Activated CD4-positive, alpha-beta T cell treated with anti-CD3 and anti-CD28 coated beads, Interleukin-2, Interleukin-4, amounts not matched to agents 100 ng/mL and 50 ng/mL, durations not matched to agents 16 hours and 8 hours (primary cell): ENCODE measurements at regions not wholly inside any gene's neighbourhood (a gene's known extent, or its start where the extent isn't known, plus 50 kb on each side); places are given as distances from the start of the nearest gene placed in this dataset.
"Not testable (repeated sequence)": the region's sequence is repeated elsewhere in the genome, so short reads cannot be mapped to it uniquely, and the experiment has no call there.

Experiments used
- DNase-seq: peaks from one replicate; pipeline ENCODE4 v3.0.0-alpha.2; 2020; ENCODE audit warnings: low spot score

DNA sequence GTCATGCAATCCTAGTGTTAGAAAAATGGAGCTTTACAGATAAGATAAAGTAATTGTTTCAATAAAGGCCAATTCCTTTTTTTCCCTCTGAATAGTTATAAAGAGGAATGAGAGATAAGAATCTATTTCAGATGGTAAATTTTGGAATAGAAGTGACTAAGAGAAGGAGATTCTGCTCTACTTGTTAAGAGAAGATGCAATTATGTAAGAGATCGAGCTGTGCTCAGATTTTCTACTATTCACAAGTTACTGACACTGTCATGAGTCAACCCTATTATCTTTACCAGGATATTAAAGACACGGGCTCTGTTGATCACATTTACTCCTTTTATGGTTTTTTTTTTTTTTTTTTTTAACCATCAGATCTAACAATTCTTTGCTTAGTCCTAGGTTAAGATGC lies 511.3 kb downstream of the ARL4A start:
- DNase-seq = no peak

DNA sequence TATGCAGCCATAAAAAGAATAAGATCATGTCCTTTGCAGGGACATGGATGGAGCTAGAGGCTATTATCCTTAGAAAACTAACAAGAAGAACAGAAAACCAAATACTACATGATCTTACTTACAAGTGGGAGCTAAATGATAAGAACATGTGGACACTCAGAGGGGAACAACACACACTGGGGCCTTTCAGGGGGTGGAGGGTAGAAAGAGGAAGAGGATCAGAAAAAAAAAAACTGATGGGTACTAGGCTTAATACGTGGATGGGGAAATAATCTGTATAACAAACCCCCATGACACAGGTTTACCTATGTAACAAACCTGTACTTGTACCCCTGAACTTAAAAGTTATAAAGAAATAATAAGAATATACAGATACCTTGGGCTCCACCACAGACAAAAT lies 514.2 kb downstream of the ARL4A start:
- DNase-seq = no peak

DNA sequence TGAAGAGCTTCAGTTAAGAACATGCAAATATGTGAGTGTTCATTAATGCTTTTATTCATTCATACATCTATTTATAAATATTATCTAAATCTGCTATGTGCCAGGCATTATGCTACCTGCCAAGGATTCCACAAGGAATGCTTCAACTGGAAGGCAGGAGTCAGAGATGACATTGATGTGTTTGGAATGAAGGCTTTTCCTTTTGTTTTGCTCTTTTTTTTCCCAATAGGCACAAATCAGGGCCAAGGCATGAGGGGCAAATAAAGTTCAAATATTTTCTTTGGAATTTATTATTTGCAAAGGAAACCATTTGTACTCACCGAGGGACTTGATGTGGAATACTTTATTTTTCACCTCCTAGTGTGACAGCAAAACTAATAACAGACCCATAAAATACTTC lies 530.3 kb downstream of the ARL4A start:
- no peak for DNase-seq

DNA sequence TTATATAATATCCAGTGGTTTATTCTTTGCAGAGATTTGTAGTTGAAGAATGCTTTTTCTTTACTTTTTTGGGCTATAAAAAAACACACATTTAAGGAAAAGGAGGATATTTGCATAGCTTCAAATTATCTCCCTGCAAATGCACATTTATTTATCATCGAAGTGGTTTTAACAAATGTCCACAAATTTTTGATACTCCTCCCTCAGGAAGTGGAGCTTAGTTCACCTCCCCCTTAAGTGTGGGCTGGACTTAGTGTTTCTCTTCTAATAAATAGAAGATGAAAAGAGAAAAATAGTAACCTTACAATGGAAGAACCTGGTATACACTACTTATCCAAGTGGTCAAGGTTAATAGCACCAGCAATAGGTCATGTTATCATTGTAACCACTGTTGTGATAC lies 537.6 kb downstream of the ARL4A start:
- DNase-seq = no peak

DNA sequence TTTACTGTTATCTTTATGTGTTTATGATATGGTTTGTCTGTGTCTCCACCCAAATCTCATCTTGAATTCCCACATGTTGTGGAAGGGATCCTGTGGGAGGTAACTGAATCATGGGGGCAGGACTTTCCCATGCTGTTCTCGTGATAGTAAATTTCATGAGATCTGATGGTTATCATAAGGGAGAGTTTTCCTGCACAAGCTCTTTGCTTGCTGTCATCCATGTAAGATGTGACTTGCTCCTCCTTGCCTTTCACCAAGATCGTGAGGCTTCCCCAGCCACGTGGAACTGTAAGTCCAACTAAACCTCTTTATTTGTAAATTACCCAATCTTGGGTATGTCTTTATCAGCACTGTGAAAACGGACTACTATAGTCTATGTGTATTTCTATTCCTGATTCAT lies 539.0 kb downstream of the ARL4A start:
- DNase-seq = no peak

DNA sequence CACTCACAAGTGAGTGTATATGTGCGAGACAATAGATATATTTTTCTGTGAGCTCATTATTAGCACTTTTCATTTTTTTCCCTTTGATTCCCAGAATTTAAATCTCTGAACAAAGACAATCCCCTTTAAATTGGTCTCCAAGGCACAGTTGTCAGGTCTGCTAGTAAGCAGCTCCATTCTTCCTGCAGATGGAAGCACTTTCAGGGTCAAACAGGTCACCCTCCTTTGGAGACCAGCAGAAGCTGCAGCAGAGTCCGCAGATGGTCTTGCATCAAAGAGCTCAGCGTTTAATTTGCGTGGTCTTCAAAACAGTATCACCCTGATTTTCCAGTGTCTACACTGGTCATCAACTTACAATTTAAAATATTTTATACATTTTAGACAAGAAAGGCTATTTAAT lies 543.8 kb downstream of the ARL4A start:
- no peak for DNase-seq

DNA sequence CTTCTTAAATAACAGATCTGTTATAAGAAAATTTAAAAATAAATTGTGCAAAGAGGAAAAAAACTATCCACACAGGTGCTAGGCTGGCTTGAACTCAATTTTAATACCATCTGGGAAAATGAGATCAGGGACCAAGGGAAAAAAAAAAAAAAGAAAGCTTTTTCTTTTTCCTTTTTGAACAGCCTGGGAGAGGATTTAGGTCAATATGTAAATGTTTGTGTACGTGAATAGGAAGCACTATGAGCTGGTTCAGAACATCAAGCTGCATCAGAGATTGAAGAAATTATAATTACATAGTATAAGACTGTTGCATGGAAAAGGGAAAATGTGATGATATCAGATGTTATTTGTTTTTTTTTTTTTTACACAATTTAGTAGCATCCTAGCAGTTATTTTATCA lies 548.0 kb downstream of the ARL4A start:
- no peak for DNase-seq

DNA sequence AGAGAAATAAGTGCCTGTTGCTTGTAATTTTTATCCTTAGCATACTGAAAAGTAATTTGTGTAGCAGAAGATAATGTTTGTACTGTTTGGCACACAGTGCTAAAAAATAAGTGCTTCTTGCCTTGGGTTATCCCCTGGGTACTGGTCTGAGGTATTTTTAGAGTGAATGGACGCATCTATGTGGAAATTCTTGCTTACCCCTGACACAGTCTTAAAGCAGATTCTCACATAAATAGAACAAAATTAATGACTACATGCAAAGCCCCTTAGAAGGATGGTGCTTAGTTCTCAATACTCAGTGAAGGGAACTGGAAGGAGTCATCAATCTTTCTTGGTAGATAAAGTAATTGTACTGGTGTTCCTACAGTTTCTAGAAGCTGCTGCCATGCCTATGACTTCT lies 548.6 kb downstream of the ARL4A start:
- no peak for DNase-seq

DNA sequence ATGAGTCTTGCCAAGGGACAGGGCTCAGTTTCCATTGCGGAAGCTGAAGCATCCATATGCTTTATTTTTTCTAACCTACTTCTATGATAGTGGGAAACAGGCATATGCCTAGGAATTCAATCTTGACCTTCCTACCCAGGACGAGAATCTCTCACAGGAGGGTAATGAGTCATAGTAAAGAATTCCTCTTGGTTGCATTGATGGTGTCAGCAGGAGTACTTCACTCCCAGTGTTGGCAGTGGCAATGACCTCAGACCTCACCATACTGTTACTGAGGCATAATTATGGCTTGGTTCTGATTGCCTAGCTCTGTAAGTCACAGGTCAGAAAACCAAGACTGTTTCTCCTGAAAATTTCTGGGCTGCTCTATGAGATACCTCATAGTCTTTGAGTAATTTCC lies 552.9 kb downstream of the ARL4A start:
- DNase-seq = no peak

DNA sequence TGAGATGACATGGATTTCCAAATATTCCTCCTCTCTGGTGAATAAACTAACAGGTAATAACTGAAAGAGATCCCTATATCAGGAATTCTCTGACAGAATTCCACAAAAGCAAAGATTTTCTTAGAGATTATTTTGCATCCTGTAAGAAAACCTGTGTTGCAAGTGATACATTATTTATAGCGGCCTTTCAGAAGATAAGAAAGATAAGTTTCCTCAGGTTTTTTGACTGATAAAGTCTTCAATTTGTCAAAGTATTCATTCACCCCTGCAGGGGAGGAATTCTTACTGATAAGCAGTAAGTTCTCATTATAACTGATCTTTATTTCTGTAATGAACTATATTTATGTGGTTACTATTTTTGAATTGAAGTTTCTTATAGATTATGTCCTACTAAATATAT lies 554.0 kb downstream of the ARL4A start:
- DNase-seq = no peak

DNA sequence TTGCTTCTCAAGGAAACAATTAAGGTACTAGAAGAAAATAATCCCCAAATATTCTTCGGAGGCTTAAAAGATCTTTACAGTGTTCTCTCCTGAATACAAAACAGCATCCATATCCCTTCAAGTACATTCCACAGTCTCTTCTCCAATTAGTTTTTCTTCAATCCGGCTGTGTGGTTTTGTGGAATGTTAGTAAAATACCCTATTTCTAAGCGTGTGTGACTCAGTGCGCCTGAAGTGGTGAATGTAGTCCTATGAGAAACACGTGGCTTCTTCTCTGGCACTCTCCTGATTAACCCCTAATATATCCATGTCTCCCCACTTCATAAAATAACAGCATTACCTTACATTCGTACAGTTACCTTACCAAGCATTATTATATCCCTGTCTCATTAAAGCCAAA lies 570.2 kb downstream of the ARL4A start:
- no peak for DNase-seq

DNA sequence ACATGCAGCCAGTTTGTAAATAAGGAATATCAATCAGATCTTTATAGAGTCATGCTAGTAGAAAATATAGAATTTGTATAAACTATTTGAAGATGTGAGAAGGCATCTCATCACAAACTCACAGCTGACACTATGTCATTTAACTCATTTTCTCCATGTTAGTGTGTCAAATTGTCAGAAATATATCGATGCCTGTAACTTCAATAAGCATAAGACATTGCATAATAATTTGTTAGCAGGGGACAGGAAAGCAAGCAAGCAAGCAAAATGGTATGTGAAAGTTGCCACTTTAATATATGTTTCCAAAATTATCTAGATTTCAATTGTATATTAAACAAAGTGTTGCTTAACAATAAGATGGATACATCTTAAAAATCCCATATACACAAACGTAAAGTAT lies 571.0 kb downstream of the ARL4A start:
- no peak for DNase-seq

DNA sequence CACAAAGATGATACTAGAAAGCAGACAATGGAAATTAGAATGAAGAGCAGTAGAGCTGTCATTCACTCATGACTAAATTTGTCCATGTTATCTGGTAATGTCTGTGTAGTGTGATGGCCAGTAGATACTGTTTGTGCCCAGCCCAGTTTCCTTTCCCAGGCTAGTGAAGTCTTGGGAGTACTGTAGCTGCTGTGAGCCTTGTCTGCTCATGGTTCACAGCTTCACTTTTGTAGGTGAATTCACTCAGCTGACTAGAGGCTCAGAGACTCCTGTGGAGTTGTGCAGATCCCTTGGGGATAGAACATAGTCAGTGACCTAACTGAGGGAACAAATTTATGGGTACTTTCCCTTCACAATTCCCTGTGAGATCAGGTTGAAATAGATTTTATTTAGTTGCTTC lies 572.5 kb downstream of the ARL4A start:
- DNase-seq = no peak

DNA sequence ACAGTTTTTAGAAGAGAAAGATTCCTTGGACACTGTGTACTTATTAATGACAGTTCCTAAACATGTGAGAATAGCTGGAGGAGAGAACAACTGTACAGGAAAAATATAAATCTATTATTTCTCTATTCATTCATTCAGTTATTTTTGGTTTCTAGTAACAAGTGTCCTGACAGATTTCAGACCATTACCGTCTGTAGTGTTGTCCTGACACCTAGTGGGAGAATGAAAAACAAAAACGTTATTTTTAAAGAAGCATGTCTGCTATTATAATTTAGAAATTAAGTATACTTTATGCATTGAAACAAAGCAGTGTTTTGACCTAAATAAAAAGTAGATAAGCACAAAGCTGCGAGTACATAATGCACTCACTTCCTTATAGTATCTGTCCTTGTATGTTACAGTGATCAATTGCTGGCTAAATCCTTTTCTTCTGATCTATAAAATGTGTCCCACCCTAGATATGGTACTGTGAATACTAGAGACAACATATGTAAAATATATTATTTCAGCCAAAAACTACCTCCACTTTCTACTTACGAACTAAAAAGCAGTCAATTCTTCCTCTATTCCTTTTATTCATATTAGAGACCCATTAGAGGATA lies 575.6 kb downstream of the ARL4A start:
- peak; percentile 3 for DNase-seq

DNA sequence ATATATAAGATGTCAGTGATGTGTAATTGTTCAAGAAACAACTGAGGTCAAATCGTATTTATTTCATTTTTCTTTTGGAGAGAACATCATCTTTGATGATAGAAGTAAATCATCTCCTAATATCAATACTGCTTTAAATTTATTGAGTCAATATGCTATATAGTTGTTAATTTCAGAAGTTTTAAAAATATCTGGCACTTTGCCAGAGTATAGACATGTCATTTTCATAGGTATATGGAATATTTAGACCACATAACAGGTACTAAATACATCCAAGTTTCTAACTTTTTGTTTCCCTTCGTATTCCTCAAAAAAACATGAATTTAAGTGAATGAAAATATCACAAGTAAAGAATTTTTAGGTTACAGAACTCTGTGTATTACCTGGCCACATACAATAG lies 577.8 kb downstream of the ARL4A start:
- no peak for DNase-seq

DNA sequence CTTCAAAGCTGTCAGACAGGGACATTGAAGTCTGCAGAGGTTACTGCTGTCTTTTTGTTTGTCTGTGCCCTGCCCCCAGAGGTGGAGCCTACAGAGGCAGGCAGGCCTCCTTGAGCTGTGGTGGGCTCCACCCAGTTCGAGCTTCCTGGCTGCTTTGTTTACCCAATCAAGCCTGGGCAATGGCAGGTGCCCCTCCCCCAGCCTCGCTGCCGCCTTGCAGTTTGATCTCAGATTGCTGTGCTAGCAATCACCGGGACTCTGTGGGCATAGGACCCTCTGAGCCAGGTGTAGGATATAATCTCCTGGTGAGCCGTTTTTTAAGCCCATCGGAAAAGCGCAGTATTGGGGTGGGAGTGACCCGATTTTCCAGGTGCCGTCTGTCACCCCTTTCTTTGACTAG lies 586.8 kb downstream of the ARL4A start:
- not testable (repeated sequence) for DNase-seq

DNA sequence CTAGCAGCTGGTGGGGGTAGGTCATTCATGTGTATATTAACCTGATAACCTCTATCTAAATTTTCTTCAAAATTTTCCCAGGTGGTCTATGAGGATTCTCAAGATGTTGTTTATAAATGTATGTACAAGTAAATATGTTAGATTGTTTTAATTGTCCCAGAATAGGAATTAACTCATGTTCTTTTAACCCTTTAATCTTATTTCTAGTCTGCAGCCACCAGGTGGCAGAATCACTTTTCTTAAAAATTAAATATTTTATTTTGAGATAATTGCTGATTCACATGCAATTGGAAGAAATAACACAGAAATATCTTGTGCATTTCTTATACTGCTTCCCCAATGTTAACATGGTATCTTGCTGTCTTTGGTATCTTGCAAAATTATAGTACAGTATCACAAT lies 589.5 kb downstream of the ARL4A start:
- no peak for DNase-seq

DNA sequence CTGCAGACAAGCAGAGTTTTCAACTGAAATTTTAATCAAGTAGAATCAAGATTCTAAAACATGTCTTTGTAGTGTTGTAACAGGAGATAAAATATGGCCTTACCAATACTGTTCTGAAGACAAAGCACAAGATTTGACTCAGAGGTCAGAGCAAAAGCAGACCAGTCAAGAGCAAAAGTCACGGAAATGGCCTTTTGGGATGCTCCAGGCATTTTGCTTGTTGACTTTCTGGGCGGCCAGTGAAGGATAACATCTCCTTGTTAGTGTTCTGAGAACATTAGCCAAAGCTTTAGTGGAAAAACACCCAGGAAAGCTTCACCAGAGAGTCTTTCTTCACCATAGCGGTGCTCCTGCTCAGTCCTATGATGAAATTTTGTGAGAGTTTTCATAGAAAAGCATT lies 590.6 kb downstream of the ARL4A start:
- no peak for DNase-seq

DNA sequence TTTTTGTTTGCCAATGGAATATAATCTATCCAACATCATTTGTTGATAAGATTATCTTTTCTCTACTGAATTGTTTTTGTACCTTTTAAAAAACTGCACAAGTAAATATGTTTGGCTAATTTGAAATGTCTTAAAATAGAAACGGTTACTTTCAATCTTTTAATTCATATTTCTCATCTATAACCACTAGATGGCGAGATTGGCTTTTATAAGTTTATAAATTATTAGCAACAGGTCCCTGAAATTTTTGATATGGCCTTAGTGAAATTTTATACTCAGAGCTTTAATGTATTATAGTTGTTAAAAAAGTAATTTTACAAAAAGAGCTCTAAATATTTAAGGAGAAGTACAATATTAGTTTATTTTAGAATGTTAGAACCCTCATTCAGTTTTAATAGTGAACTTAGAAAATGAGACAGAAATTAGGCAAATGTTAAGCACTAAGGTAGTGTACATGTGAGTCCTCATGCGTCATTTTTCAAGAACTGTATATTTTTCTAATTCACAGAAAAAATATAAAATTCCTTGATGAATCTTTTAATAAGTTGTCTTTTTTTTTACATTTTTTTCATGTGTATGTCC lies 592.5 kb downstream of the ARL4A start:
- peak; percentile 13 for DNase-seq

DNA sequence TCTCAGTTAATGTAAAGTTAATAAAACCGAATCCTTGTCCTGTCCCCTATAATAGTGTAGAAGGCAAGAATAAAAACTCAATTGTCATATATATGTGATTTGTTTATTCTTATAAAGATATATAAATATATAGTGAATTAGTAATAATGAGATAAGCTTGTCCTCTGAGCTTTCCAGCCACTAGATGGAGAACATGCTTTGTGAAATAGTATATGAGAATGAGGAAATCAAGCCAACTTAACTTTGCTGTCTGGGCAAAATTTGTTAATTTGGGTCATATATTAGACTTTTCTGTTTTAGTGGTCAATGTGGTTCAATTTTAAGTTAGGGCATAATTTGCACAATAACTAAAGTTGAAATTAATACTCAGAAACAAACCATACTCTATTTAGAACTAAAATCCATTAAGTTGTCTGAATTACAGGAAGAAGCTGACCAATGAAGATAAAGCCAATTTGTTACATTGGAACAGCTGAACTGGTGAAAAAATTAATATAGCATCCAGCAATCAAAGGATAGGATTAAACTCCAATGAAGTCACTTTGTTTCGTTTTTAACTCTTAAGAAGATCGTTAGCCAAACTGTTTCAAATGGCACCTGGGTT lies 595.0 kb downstream of the ARL4A start:
- no peak for DNase-seq

DNA sequence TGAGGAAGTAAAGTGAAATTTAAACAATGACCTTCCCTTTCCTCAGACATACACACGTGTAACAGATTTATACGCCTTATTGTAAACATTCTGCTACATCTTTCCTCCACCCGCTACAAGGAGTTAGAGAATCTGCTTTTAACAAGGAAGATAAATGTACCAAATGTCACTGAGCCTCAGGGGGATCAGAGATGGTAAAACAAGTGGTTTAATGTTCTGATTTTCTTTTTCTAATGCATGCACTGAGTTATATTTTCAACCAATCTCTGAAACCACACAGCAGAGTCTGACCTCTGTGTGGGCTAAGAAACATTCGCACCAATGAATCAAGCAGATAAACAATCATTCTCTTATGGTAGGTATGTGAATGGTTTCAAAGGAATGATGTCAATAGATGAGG lies 599.5 kb downstream of the ARL4A start:
- no peak for DNase-seq

DNA sequence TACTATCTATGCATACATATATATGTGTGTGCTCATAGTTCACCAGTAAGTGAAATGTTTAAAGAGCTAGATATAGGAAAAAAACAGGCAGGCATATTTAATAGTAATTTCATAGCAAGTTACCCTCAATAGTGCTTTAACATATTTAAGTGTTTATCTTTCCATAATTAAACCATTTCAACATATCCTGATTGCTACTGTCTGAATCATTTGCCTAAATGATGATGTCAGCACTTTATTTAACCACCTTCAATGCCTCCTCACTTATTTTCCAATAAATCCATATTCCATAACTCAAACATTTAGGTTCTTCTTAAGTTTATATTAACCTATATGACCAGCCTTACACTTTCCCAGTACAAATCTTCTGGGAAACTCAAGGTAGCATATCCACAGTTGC lies 601.1 kb downstream of the ARL4A start:
- no peak for DNase-seq

DNA sequence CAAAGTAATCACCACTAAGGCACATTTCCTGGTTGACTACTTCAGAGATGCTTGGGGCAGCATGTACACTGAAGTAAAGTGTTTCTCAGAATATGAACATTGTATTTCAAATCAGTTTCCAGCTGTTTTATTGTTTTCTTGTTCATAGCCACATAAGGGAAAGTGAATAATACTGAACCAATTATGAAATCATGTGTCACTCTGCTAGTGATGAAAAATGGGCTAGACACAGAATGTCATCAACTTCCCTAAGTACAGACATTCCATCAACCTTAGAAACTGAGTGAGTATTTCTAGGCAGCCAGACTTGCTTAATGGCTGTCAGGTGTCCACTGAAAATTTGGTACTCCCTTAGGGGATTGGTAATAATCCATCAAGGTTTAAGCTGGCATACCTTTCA lies 603.5 kb downstream of the ARL4A start:
- no peak for DNase-seq
